ENCODE measurements at regions not wholly inside any gene's neighbourhood (a gene's known extent, or its start where the extent isn't known, plus 50 kb on each side); places are given as distances from the start of the nearest gene placed in this dataset.

DNA sequence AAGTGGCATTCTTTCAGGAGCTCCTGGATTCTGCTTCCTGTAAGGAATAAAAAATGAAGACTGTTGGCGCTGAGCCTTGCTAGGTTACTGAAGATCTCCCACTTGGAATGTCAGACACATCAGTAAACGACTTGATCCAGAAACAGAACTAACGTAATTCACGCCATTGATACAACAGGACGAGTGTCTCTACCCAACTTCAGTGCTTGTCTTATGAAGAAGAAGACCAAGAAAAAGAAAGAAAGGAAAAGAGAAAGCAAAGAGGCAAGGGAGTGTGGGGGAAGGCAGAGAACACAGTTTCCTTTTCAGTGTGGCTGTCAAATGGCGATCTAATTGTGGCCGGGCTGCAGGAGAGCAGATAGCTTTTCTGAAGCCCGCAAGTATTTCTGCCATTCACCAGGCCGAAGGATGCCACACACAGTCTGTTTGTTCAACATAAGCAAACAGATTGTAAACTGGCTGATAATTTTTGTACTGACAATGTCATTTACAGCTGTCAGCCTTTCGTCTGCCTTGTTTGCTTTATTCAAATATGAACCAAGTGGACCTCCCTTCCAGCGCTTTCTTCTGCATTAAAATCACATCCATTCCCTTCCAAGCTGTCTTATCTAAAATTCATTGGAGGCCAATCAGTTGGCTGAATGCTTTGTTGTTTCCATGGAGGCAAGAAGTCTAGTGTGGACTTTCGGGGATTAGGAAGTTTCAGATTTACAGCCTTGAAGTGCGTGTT, 180.6 kb downstream of the FOXA2 start:
- peak; percentile 13 for DNase-seq

DNA sequence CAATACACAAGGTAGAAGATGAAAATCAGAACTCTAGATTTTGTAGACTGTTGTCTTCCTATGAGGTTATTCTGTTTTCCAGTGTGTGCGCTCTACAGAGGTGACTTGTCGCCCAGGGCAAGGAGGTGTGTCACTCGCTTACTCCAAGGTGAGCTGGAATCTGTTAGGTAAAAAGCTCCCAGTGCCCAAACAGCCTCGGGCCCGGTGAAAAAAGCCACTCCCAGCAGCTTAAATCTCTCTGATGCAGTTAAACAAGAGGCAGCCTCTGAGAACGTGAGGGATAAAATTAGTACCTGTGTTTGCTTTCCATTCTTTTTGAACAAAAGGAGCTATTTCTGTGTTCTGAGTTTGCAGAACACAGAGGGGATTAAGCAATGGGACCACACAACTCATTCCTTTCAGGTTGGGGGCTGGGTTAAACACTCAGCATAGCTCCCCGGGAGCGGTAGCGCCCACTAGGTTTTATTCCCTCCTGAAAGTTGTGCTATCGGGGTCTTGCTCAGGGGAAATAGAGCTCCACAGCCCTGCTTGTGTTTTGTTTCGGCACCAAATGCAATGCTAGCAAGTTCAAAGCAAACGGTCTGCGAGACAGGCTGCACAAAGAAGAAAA, 181.2 kb downstream of the FOXA2 start:
- DNase-seq, result no peak

- no peak for DNase-seq
These were observed 181.8 kb downstream of the FOXA2 start for GRCh38 chr20:22402550-22402949.

- no peak for DNase-seq
These were observed 183.9 kb downstream of the FOXA2 start for GRCh38 chr20:22400440-22400839.

DNA sequence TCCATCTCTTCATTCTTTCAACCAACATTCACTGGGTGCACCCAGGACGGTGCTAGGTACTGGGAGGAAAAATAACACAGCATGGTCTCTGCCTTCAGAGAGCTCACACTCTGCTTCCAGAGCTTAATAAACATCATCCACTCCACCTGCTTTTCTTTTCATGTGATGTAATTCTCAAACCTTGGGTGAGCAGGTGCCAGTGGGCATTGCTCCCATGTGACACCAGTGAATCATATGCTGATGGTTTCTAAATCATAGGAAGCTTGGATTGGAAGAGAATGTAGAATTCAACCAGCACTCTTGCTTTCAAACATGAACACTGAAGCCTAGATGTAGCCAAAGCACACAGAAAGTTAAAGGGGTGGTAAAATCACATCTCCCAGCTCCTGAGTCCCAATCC, 189.8 kb downstream of the FOXA2 start:
- no peak for DNase-seq

GRCh38 chr20:22390543-22390903, 193.8 kb downstream of the FOXA2 start:
- no peak for DNase-seq

DNA sequence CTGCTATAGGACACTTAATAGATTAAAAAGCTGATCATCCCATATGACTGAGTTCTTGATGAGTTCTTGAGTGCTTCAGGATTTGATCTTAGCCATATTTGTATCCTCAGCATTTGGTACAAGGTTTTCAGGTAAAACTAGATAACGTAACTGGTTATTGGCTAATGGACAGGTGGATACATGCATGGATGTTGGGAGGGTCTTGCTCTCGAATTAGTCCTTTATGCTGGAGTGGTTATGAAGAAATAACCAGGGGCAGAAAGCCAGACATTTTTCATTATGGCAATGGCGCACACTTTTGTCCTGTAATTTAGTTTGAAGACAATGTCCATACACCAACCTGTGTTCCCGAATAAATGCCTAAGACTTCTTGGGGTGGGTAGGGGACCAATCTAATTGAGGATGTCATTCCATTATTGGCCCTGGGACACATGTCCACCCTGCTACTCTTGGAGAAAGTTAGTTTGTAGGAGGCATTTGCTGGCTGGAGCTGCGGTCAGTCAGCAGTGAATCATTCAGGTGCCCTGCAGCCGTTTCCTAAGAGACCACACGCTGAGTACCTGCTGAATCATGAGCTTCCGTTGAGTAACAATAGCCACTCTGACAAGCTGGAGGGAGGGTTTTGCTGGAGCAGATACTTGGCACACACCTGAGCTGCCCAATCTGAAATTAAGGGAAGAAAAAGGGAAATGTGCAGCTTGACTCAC, 194.4 kb downstream of the FOXA2 start:
- DNase-seq, result no peak

DNA sequence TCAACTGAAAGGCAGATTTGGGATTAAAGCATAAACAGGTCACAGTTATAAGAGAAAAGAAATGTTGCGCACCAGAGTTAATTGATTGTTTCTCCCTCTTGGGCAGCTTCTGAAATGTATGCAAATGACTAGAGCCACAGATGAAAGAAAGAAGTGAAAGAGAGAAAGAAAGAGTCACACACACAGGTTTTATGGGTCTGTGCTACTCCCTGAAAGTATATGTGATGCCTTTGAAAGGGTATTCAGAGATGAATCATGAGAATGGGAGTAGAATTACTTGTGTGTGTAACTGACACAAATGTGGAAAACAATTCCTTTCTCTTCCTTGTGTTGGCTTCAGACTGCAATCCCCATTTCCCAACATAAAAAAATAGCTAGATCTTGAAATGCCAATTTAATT, 196.9 kb downstream of the FOXA2 start:
- no peak for DNase-seq

- no peak for DNase-seq
These were observed 198.1 kb downstream of the FOXA2 start for GRCh38 chr20:22386306-22386623.

GRCh38 chr20:22385602-22386305, 198.6 kb downstream of the FOXA2 start:
- DNase-seq, result no peak

DNA sequence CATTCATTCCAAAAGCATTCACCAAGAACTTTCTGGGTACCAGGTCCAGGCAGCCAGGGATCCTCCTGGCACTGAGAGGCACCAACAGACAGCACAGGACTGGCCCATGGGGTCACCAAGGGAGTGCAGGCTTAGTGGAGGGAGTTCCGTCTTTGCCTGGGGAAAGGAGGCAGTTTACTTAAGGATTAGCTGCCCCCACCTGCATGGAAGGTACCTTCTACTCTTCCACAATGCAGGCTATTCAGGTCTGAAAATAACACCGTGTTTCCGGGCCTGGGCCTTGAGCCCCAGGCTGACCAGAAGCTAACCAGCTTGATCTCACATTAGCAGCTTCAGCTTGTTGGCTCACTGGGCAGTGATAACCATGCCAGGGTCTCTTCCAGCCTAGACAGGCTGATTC, 199.4 kb downstream of the FOXA2 start:
- DNase-seq, result no peak

DNA sequence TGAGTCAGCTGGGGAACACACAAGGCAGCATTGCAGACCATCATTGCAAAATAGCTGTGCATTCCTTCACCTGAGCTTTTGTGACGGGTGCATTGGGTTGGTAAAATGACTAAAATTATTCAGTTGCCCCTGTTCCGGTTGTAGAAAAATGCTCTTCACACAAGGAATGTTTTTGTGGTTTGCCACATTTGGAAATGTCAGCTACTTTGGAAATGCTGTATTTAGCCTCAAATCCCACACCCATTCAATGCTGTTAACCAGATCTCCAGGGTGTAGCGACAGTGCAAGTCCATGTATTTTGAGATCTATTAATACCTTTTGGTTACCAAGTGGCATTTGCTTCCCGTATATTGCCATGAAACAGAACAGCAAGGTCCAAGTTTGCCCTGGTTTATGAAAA, 201.2 kb downstream of the FOXA2 start:
- DNase-seq, result no peak

DNA sequence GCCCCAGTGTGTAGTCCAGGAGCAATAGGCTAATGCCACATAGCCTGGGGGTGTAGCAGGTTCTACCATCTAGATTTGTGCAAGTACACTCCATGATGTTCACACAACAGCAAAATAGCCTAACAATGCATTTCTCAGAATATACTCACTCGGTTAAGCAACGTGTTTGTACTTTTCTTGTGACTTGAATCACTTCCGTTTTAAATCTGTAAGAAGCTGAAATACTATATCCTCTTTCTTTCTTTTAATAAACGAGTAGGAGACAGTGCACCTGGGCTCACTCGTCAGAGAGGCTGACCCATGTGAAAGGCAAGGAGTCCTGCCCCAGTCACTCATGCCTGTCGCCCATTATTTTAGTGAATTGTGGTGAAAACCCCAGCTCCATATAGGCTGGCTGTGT, 201.6 kb downstream of the FOXA2 start:
- DNase-seq, result peak; percentile 44

- no peak for DNase-seq
These were observed 202.5 kb downstream of the FOXA2 start for GRCh38 chr20:22381812-22382416.

GRCh38 chr20:22379472-22379871, 204.9 kb downstream of the FOXA2 start:
- no peak for DNase-seq

- peak; percentile 2 for DNase-seq
These were observed 209.4 kb downstream of the FOXA2 start for GRCh38 chr20:22374678-22375590.

GRCh38 chr20:22374066-22374465, 210.3 kb downstream of the FOXA2 start:
- no peak for DNase-seq

GRCh38 chr20:22373164-22373895, 211.0 kb downstream of the FOXA2 start:
- DNase-seq, result no peak

- peak; percentile 15 for DNase-seq
These were observed 212.5 kb downstream of the FOXA2 start for GRCh38 chr20:22371843-22372242.

DNA sequence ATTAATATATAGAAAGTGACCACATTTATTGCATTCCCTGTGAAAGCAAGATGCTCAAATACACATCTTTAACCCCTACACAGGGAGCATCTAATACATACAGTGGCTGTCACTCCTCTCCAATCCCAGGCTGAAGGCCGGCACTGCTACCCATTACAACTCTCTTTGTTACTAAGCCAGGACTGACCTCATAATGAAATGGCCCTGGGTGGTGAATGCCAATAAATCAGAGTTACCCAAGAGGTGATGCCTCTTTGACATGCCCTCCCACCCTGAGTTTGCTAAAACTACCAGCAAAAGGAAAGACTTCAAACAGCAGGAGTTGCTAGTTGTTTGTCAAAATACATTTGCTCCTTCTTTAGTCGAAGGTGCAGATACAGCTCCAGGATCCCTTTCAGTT, 214.2 kb downstream of the FOXA2 start:
- no peak for DNase-seq

GRCh38 chr20:22369100-22369499, 215.3 kb downstream of the FOXA2 start:
- no peak for DNase-seq

DNA sequence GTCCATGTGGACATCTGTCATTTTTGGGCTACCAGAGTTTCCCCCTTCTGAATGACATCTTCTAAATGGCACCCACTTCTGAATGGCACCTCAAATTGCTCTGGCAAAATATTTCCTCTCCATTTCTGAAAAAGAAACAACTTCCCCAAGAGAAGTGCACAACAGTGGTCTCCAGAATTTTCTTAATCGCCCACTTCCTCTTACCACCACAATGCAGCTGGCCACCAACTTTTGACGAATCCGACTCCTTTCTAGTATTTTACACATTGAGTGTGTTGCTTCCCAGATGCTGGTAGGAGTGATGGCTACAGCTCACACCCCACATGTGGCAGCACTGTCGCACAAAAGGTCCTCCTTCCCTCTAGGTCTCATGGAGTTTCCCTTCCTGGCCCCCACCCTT, 216.1 kb downstream of the FOXA2 start:
- no peak for DNase-seq

All from inflammatory macrophage treated with lipopolysaccharide for 4 hours (primary cell).